CD4-positive, alpha-beta T cell treated with Interleukin-6 at 100 ng/mL for 8 hours (primary cell): ENCODE measurements at regions not wholly inside any gene's neighbourhood (a gene's known extent, or its start where the extent isn't known, plus 50 kb on each side); places are given as distances from the start of the nearest gene placed in this dataset.
"Not testable (repeated sequence)": the region's sequence is repeated elsewhere in the genome, so short reads cannot be mapped to it uniquely, and the experiment has no call there.

Experiments
- DNase-seq: peaks from one replicate; pipeline ENCODE4 v3.0.0-alpha.2; 2020; ENCODE audit warnings: mixed read lengths, low spot score

- no peak for DNase-seq
These were observed 499.9 kb upstream of the LMCD1 start for GRCh38 chr3:8001712-8002111.

GRCh38 chr3:8011902-8012301 is 489.7 kb upstream of the LMCD1 start:
- DNase-seq, result no peak

- DNase-seq, result no peak
These were observed 481.4 kb upstream of the LMCD1 start for GRCh38 chr3:8020047-8020841.

GRCh38 chr3:8027954-8028353 is 473.7 kb upstream of the LMCD1 start:
- no peak for DNase-seq

- DNase-seq, result no peak
These were observed 451.3 kb upstream of the LMCD1 start for GRCh38 chr3:8050283-8050682.

GRCh38 chr3:8052659-8053058 is 449.0 kb upstream of the LMCD1 start:
- no peak for DNase-seq

- DNase-seq, result not testable (repeated sequence)
These were observed 433.5 kb upstream of the LMCD1 start for GRCh38 chr3:8068135-8068534.

- DNase-seq, result no peak
These were observed 432.2 kb upstream of the LMCD1 start for GRCh38 chr3:8069471-8069870.

- DNase-seq, result no peak
These were observed 431.6 kb upstream of the LMCD1 start for GRCh38 chr3:8070011-8070410.

- DNase-seq, result not testable (repeated sequence)
These were observed 426.9 kb upstream of the LMCD1 start for GRCh38 chr3:8074740-8075139.

GRCh38 chr3:8077126-8077525 is 424.5 kb upstream of the LMCD1 start:
- no peak for DNase-seq

- no peak for DNase-seq
These were observed 421.2 kb upstream of the LMCD1 start for GRCh38 chr3:8080464-8080863.

GRCh38 chr3:8085498-8085897 is 416.1 kb upstream of the LMCD1 start:
- no peak for DNase-seq

- DNase-seq, result no peak
These were observed 413.7 kb upstream of the LMCD1 start for GRCh38 chr3:8087951-8088350.

- DNase-seq, result no peak
These were observed 407.2 kb upstream of the LMCD1 start for GRCh38 chr3:8094415-8094814.

GRCh38 chr3:8095724-8096123 is 405.9 kb upstream of the LMCD1 start:
- no peak for DNase-seq

- DNase-seq, result no peak
These were observed 403.9 kb upstream of the LMCD1 start for GRCh38 chr3:8097690-8098089.

GRCh38 chr3:8103954-8104353 is 397.7 kb upstream of the LMCD1 start:
- no peak for DNase-seq

- no peak for DNase-seq
These were observed 394.7 kb upstream of the LMCD1 start for GRCh38 chr3:8106921-8107320.

GRCh38 chr3:8110966-8111798 is 390.4 kb upstream of the LMCD1 start:
- peak; percentile 52 for DNase-seq

- no peak for DNase-seq
These were observed 389.0 kb upstream of the LMCD1 start for GRCh38 chr3:8112587-8112986.

- no peak for DNase-seq
These were observed 388.0 kb upstream of the LMCD1 start for GRCh38 chr3:8113626-8114025.

GRCh38 chr3:8128686-8129085 is 372.9 kb upstream of the LMCD1 start:
- no peak for DNase-seq
